Ascending aorta (tissue), 2 donors: ENCODE measurements at regions not wholly inside any gene's neighbourhood (a gene's known extent, or its start where the extent isn't known, plus 50 kb on each side); places are given as distances from the start of the nearest gene placed in this dataset.

Source experiments
- DNase-seq, 2 donors: peaks; one replicate each; pipeline ENCODE4 v3.0.0-alpha.2; 2019; ENCODE audit warnings: low spot score in 2 of 2
- H3K27ac ChIP-seq, 2 donors: fragments of 200-600 bp; sonication (generic); one replicate each; pipeline ENCODE4 v1.5.1; 2016 to 2017; ENCODE audit warnings: mild to moderate bottlenecking in 1 of 2
- H3K27me3 ChIP-seq: fragments of 200-600 bp; sonication (generic); one replicate; pipeline ENCODE4 v1.5.1; 2017
- H3K36me3 ChIP-seq, 2 donors: fragments of 200-600 bp; sonication (generic); one replicate each; pipeline ENCODE4 v1.5.1; 2016
- H3K4me1 ChIP-seq, 2 donors: fragments of 200-600 bp; sonication (generic); one replicate each; pipeline ENCODE4 v1.5.1; 2016 to 2017; ENCODE audit warnings: mild to moderate bottlenecking in 1 of 2
- H3K4me3 ChIP-seq, 2 donors: fragments of 200-600 bp; sonication (generic); one replicate each; pipeline ENCODE4 v1.5.1; 2016 to 2017; ENCODE audit warnings: mild to moderate bottlenecking in 1 of 2
- H3K9me3 ChIP-seq, 2 donors: fragments of 200-600 bp; sonication (generic); one replicate each; pipeline ENCODE4 v1.5.1; 2016
- intact Hi-C: fragments of 100-400 bp; cut with DNase I; formaldehyde crosslinking; loops from one replicate; pipeline ENCODE4 v1.15.1; 2023
- TF ChIP-seq, protein P1 (sequence below), 3 experiments: fragments of 200-600 bp in 2 of 3; fragments of 450-650 bp in 1 of 3; sonication (generic) in 2 of 3; IDR thresholded peaks; one replicate each; pipeline ENCODE4 v1.5.1; 2016 to 2019; ENCODE audit warnings: antibody characterized with exemption in 3 of 3, mild to moderate bottlenecking in 1 of 3, moderate library complexity in 1 of 3

DNA sequence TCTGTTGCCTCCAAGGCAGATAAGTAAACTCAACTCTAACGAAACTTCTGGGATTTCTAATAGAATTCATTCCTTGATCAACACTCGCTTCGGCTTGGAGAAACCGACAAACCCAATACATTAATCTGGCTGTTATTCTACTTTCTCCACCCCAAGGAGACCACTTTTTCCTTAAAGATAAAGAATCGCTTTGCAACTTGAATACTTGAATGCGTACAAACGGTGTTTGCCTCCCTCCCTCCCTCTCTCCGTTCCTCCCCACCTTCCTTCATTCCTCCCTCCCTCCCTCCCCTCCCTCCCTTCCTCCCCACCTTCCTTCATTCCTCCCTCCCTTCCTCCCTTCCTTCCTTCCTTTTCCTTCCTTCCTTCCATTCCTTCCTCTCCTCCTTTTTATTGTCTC is 432.6 kb downstream of the HAPSTR1 start:
- Histone ChIP-seq H3K36me3 (no peaks in the 10 kb centered on the region), H3K27ac (no peak overlapping the region), H3K4me1 (no peaks in the 10 kb centered on the region), H3K9me3 (no peaks in the 10 kb centered on the region), H3K4me3 (no peak overlapping the region), H3K27me3 (no peaks in the 10 kb centered on the region)
- TF ChIP-seq, protein P1, sequence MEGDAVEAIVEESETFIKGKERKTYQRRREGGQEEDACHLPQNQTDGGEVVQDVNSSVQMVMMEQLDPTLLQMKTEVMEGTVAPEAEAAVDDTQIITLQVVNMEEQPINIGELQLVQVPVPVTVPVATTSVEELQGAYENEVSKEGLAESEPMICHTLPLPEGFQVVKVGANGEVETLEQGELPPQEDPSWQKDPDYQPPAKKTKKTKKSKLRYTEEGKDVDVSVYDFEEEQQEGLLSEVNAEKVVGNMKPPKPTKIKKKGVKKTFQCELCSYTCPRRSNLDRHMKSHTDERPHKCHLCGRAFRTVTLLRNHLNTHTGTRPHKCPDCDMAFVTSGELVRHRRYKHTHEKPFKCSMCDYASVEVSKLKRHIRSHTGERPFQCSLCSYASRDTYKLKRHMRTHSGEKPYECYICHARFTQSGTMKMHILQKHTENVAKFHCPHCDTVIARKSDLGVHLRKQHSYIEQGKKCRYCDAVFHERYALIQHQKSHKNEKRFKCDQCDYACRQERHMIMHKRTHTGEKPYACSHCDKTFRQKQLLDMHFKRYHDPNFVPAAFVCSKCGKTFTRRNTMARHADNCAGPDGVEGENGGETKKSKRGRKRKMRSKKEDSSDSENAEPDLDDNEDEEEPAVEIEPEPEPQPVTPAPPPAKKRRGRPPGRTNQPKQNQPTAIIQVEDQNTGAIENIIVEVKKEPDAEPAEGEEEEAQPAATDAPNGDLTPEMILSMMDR (IDR thresholded peaks at IDR 0.05): no peak
- no peak for DNase-seq
- intact Hi-C loops: no loop called here

GRCh38 chr16:9525037-9525436 is 433.6 kb downstream of the HAPSTR1 start:
- Histone ChIP-seq H3K9me3 (no peaks in the 10 kb centered on the region), H3K4me3 (no peak overlapping the region), H3K27ac (no peak overlapping the region), H3K4me1 (no peaks in the 10 kb centered on the region), H3K36me3 (no peaks in the 10 kb centered on the region), H3K27me3 (no peaks in the 10 kb centered on the region)
- TF ChIP-seq, protein P1 (IDR thresholded peaks at IDR 0.05): no peak
- intact Hi-C loops: no loop called here
- DNase-seq: no peak

DNA sequence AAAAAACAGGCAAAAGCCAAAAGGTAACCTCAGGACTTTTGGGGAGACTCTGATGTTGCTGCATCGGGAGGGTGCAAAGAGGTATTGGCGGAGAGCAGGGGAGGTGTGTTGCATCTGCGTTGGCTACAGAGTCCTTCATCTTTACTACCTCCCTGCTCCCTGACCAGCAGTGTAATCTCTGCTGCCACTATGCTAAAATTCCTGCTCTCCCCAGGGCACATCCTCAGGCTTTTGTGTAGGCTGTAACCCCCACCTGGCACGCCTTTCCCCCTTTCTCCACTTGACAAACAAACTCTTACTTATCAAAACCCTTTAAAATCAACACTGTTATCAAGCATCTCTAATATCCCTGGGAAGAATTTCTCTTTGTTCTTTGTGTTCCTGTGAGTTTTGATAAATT is 435.3 kb downstream of the HAPSTR1 start:
- Histone ChIP-seq H3K4me1 (no peaks in the 10 kb centered on the region), H3K9me3 (no peaks in the 10 kb centered on the region), H3K27ac (no peak overlapping the region), H3K27me3 (no peaks in the 10 kb centered on the region), H3K36me3 (no peaks in the 10 kb centered on the region), H3K4me3 (no peak overlapping the region)
- intact Hi-C loops: no loop called here
- no peak for DNase-seq
- TF ChIP-seq, protein P1 (IDR thresholded peaks at IDR 0.05): no peak

GRCh38 chr16:9527976-9528375 is 436.5 kb downstream of the HAPSTR1 start:
- intact Hi-C loops: no loop called here
- H3K27ac ChIP-seq: no peak overlapping the region
- H3K27me3 ChIP-seq: no peaks in the 10 kb centered on the region
- H3K9me3 ChIP-seq: no peaks in the 10 kb centered on the region
- H3K4me1 ChIP-seq: no peaks in the 10 kb centered on the region
- DNase-seq: no peak
- H3K4me3 ChIP-seq: no peak overlapping the region
- TF ChIP-seq, protein P1 (IDR thresholded peaks at IDR 0.05): no peak
- H3K36me3 ChIP-seq: no peaks in the 10 kb centered on the region

GRCh38 chr16:9528511-9529079 is 437.2 kb downstream of the HAPSTR1 start:
- H3K36me3 ChIP-seq: no peaks in the 10 kb centered on the region
- no peaks in the 10 kb centered on the region for H3K27me3 ChIP-seq
- H3K4me3 ChIP-seq: no peak overlapping the region
- H3K4me1 ChIP-seq: no peaks in the 10 kb centered on the region
- DNase-seq: no peak
- intact Hi-C loops: no loop called here
- H3K27ac ChIP-seq: no peak overlapping the region
- no peaks in the 10 kb centered on the region for H3K9me3 ChIP-seq
- TF ChIP-seq, protein P1 (IDR thresholded peaks at IDR 0.05): no peak

GRCh38 chr16:9533042-9533441 is 441.6 kb downstream of the HAPSTR1 start:
- H3K4me1 ChIP-seq: no peaks in the 10 kb centered on the region
- H3K36me3 ChIP-seq: no peaks in the 10 kb centered on the region
- no peaks in the 10 kb centered on the region for H3K27me3 ChIP-seq
- intact Hi-C loops: no loop called here
- no peak overlapping the region for H3K4me3 ChIP-seq
- no peaks in the 10 kb centered on the region for H3K9me3 ChIP-seq
- TF ChIP-seq, protein P1 (IDR thresholded peaks at IDR 0.05): no peak
- H3K27ac ChIP-seq: no peak overlapping the region
- DNase-seq: no peak
